Neural progenitor cell (in vitro differentiated cells): ENCODE measurements at regions not wholly inside any gene's neighbourhood (a gene's known extent, or its start where the extent isn't known, plus 50 kb on each side); places are given as distances from the start of the nearest gene placed in this dataset.
A peak's percentile ranks its signal among the peaks of the same experiment; 100 is the strongest.

Experiments
- DNase-seq: peaks from one replicate; pipeline ENCODE4 v3.0.0-alpha.2; 2016; ENCODE audit warnings: low spot score
- H2AFZ ChIP-seq: fragments of 200-600 bp; sonication (generic); replicated peaks from 2 replicates; pipeline ENCODE4 v1.6.1; 2016; ENCODE audit warnings: antibody characterized with exemption
- H3F3A ChIP-seq: fragments of 200-600 bp; sonication (generic); 2 replicates; pipeline ENCODE4 v1.6.1; 2016; ENCODE audit warnings: antibody characterized with exemption, low read depth
- H3K27ac ChIP-seq: fragments of 200-600 bp; sonication (generic); 2 replicates; pipeline ENCODE4 v1.5.1; 2016; ENCODE audit warnings: mild to moderate bottlenecking
- H3K27me3 ChIP-seq: fragments of 200-600 bp; sonication (generic); 2 replicates; pipeline ENCODE4 v1.6.1; 2016; ENCODE audit warnings: mild to moderate bottlenecking, moderate library complexity
- H3K36me3 ChIP-seq: fragments of 200-600 bp; sonication (generic); 2 replicates; pipeline ENCODE4 v1.5.1; 2016
- H3K4me1 ChIP-seq: fragments of 200-600 bp; sonication (generic); 2 replicates; pipeline ENCODE4 v1.6.1; 2016; ENCODE audit warnings: mixed run types
- H3K4me2 ChIP-seq: fragments of 200-600 bp; sonication (generic); 2 replicates; pipeline ENCODE4 v1.6.1; 2016
- H3K4me3 ChIP-seq: fragments of 200-600 bp; sonication (generic); 2 replicates; pipeline ENCODE4 v1.5.1; 2016
- H3K79me2 ChIP-seq: fragments of 200-600 bp; sonication (generic); 2 replicates; pipeline ENCODE4 v1.6.1; 2016; ENCODE audit warnings: low read depth
- H3K9ac ChIP-seq: fragments of 200-600 bp; sonication (generic); 2 replicates; pipeline ENCODE4 v1.6.1; 2016
- H3K9me3 ChIP-seq: fragments of 200-600 bp; sonication (generic); 2 replicates; pipeline ENCODE4 v1.5.1; 2016; ENCODE audit warnings: low read depth
- H4K20me1 ChIP-seq: fragments of 200-600 bp; sonication (generic); 2 replicates; pipeline ENCODE4 v1.6.1; 2016; ENCODE audit warnings: low read depth
- H3K27ac Mint-ChIP-seq: 3 replicates; pipeline ENCODE4 v1.8.0; 2021; ENCODE audit warnings: mixed read lengths
- H3K27me3 Mint-ChIP-seq: 2 replicates; pipeline ENCODE4 v1.8.0; 2022; ENCODE audit warnings: low read depth, mild to moderate bottlenecking, inconsistent platforms, moderate library complexity, mixed read lengths; ENCODE audit not compliant: insufficient read depth
- H3K36me3 Mint-ChIP-seq: 3 replicates; pipeline ENCODE4 v1.8.0; 2021; ENCODE audit warnings: mixed read lengths
- H3K4me1 Mint-ChIP-seq: 3 replicates; pipeline ENCODE4 v1.8.0; 2021; ENCODE audit warnings: mixed read lengths
- H3K4me3 Mint-ChIP-seq: 3 replicates; pipeline ENCODE4 v1.8.0; 2021; ENCODE audit warnings: mild to moderate bottlenecking, moderate library complexity, mixed read lengths
- H3K9me3 Mint-ChIP-seq: 3 replicates; pipeline ENCODE4 v1.8.0; 2020; ENCODE audit warnings: mixed read lengths
- EZH2 ChIP-seq: fragments of 200-600 bp; sonication (generic); IDR thresholded peaks from 2 replicates; pipeline ENCODE4 v1.6.1; 2017; ENCODE audit warnings: antibody characterized with exemption, mild to moderate bottlenecking, moderate library complexity
- EZH2phosphoT487 ChIP-seq: fragments of 200-600 bp; sonication (generic); IDR thresholded peaks from 2 replicates; pipeline ENCODE4 v1.6.1; 2017; ENCODE audit warnings: antibody characterized with exemption
- TF ChIP-seq, protein P1 (sequence below): fragments of 200-600 bp; sonication (generic); IDR thresholded peaks from 2 replicates; pipeline ENCODE4 v1.5.1; 2017; ENCODE audit warnings: antibody characterized with exemption, mild to moderate bottlenecking

DNA sequence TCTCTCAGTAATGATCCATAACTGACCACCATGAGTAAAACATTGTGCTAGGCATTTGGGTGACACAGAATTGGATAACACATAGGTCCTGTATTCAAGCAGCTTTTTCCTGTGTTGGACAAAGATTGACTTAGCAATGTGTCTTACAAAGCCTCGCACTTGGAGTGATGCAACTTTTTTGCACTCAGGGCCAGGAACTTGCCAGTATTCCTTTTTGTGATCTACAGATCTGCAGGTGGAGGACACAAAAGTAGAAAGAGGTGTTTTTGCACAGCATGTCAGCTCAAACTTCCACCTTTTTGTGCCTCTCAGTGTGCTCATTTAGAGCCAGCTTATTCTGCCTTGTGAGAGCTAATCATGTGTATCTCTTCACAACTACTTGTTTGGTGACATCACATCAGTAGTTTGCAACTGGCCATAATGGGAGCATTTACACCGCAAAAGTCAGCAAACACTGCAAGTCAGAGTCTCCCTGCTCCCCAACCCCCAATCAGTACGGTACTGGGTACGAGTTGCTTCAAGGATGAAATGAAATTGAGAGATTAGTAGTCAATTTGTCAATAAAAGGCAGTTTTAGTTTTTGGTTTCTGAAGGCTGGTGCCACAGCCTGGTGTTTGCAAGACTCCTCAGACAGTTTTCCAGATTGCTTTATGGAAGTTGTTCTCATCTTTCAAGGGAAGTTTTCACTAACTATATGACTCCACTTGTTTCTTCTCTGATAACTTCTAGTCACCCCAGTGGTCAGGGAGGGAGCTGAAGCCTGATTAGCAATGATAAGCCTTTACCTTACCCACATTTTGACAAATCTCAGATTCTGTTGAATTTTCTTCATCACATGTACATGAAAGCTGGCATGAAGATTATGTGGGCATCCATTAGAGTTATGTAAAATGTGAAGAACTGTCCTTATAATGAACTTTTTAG is 149.1 kb downstream of the PDCD6IP start:
- H4K20me1 ChIP-seq, result no peaks in the 10 kb centered on the region

DNA sequence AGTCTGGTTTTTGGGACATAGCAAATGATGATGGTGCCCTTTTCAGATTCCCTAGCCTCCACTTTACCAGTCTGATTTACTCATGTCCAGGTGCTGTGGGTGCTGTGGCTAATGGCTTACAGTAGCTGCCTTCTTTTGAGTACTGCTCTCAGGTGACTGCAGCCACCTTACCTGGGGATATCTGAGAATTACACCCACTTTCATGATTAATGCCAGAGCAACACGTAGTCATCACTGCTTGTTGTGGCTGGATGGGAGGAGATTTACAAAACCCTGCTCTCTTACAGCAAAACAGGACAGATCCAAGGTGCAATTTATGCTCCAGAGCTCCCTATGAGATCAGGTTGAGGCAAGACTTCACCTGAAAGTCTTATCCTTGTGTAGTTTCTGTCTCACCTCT is 150.6 kb downstream of the PDCD6IP start:
- H3K9me3 Mint-ChIP-seq, result no peaks in the 10 kb centered on the region

More for the DNA sequence above, 149.1 kb downstream of the PDCD6IP start:
- Histone ChIP-seq H3K9me3 (no peaks in the 10 kb centered on the region), H3K79me2 (no peaks in the 10 kb centered on the region), H3K4me2 (no peak overlapping the region), H3K36me3 (no peaks in the 10 kb centered on the region), H2AFZ (no peak overlapping the region), H3K4me3 (no peak overlapping the region), H3F3A (no peaks in the 10 kb centered on the region), H3K27me3 (no peaks in the 10 kb centered on the region), H3K27ac (no peak overlapping the region), H3K4me1 (no peaks in the 10 kb centered on the region), H3K9ac (no peak overlapping the region)
- Mint-ChIP-seq H3K36me3 (no peaks in the 10 kb centered on the region), H3K27me3 (no peaks in the 10 kb centered on the region), H3K9me3 (no peaks in the 10 kb centered on the region), H3K27ac (no peak overlapping the region), H3K4me3 (no peak overlapping the region), H3K4me1 (no peaks in the 10 kb centered on the region)
- no peak for DNase-seq
- TF ChIP-seq EZH2phosphoT487 (no peak), EZH2 (no peak)
- TF ChIP-seq, protein P1, sequence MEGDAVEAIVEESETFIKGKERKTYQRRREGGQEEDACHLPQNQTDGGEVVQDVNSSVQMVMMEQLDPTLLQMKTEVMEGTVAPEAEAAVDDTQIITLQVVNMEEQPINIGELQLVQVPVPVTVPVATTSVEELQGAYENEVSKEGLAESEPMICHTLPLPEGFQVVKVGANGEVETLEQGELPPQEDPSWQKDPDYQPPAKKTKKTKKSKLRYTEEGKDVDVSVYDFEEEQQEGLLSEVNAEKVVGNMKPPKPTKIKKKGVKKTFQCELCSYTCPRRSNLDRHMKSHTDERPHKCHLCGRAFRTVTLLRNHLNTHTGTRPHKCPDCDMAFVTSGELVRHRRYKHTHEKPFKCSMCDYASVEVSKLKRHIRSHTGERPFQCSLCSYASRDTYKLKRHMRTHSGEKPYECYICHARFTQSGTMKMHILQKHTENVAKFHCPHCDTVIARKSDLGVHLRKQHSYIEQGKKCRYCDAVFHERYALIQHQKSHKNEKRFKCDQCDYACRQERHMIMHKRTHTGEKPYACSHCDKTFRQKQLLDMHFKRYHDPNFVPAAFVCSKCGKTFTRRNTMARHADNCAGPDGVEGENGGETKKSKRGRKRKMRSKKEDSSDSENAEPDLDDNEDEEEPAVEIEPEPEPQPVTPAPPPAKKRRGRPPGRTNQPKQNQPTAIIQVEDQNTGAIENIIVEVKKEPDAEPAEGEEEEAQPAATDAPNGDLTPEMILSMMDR, result no peak

DNA sequence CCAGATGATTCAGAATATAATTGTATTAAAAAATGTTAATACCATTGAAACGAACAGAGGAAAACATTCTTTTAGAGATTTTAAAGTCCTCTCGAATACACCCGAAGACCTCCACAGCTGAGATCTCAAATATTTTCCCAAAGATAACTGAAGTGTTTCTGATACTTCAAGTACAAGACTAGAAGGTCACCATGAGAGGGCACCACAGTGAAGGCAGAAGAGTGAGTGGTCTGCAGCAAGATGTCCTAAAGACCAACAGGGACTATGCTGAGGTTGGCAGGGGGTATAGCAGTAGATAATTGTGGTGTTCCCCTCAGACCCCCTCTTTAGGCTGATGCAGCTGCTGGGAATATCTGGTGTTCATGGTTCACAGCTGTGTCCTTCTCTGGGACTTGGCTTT is 156.5 kb downstream of the PDCD6IP start:
- Histone ChIP-seq H3K27ac (no peak overlapping the region), H3K9ac (no peak overlapping the region), H2AFZ (no peak overlapping the region), H3K27me3 (no peaks in the 10 kb centered on the region), H3K4me3 (no peak overlapping the region), H3K36me3 (no peaks in the 10 kb centered on the region), H4K20me1 (no peaks in the 10 kb centered on the region), H3K4me2 (no peak overlapping the region), H3K4me1 (peaks cover 6% of the 10 kb centered on the region), H3F3A (no peaks in the 10 kb centered on the region), H3K9me3 (no peaks in the 10 kb centered on the region), H3K79me2 (no peaks in the 10 kb centered on the region)
- Mint-ChIP-seq H3K27ac (no peak overlapping the region), H3K9me3 (no peaks in the 10 kb centered on the region), H3K27me3 (no peaks in the 10 kb centered on the region), H3K4me3 (no peak overlapping the region), H3K36me3 (no peaks in the 10 kb centered on the region), H3K4me1 (peaks cover 2% of the 10 kb centered on the region)
- TF ChIP-seq EZH2, result no peak
- TF ChIP-seq, protein P1, result peak; percentile 47
- DNase-seq, result peak; percentile 21

More for the DNA sequence above, 150.6 kb downstream of the PDCD6IP start:
- no peaks in the 10 kb centered on the region for H3K36me3 Mint-ChIP-seq
- H3K4me3 Mint-ChIP-seq, result no peak overlapping the region
- no peak overlapping the region for H3K27ac Mint-ChIP-seq
- Histone ChIP-seq H3K9ac (no peak overlapping the region), H3K4me2 (no peak overlapping the region), H3K4me1 (no peaks in the 10 kb centered on the region), H3K27me3 (no peaks in the 10 kb centered on the region), H3F3A (no peaks in the 10 kb centered on the region), H2AFZ (no peak overlapping the region), H3K36me3 (no peaks in the 10 kb centered on the region), H3K79me2 (no peaks in the 10 kb centered on the region), H3K9me3 (no peaks in the 10 kb centered on the region), H3K4me3 (no peak overlapping the region), H3K27ac (no peak overlapping the region), H4K20me1 (no peaks in the 10 kb centered on the region)
- TF ChIP-seq EZH2phosphoT487 (no peak), EZH2 (no peak)
- TF ChIP-seq, protein P1, result no peak
- H3K4me1 Mint-ChIP-seq, result no peaks in the 10 kb centered on the region
- no peak for DNase-seq
- H3K27me3 Mint-ChIP-seq, result no peaks in the 10 kb centered on the region
